HT1080 (cell line): ENCODE measurements at regions not wholly inside any gene's neighbourhood (a gene's known extent, or its start where the extent isn't known, plus 50 kb on each side); places are given as distances from the start of the nearest gene placed in this dataset. TPM values are rescaled to one million over a fixed set of nuclear protein-coding genes. Genes with fewer than 3 reads are reported as not detected.

Experiments used
- DNase-seq: peaks from one replicate; pipeline ENCODE4 v3.0.0-alpha.2; 2015; ENCODE audit warnings: low read depth
- small RNA-seq: library from RNA; depleted of rRNA; stranded (forward); fragments of <200 nt; gene quantifications from one replicate; pipeline ENCODE3, GENCODE V24; 2014

- DNase-seq = no peak
Observed at GRCh38 chr16:20175358-20175757, 101.7 kb upstream of the GPR139 start.

- DNase-seq = no peak
Observed at GRCh38 chr16:20167323-20167722, 93.6 kb upstream of the GPR139 start.

GRCh38 chr16:20166531-20167235, 93.0 kb upstream of the GPR139 start:
- peak; percentile 7 for DNase-seq

- no peak for DNase-seq
Observed at GRCh38 chr16:20153444-20153843, 79.8 kb upstream of the GPR139 start.

GRCh38 chr16:20147091-20147490, 73.4 kb upstream of the GPR139 start:
- DNase-seq = no peak

GRCh38 chr16:20141956-20142355, 68.3 kb upstream of the GPR139 start:
- DNase-seq = no peak

- DNase-seq = no peak
Observed at GRCh38 chr16:20137909-20138308, 64.2 kb upstream of the GPR139 start.

DNA sequence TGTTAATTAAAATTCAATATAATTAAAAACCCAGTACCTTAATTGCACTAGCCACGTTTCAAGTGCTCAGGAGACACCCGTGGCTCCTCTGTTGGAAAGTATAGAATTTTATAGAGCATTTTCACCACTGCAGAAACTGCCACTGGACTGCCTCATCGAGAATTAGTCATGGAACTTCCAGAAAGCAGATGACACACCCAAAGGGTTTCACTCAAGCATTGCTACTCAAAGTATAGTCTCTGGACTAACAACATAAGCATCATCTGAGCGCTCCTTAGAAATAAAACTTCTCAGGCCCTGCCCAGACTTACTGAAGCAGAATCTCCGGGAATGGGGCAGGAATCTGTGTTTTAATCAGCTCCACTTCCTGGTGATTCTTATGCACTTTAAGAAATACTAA, 63.5 kb upstream of the GPR139 start:
- DNase-seq = no peak

- DNase-seq = peak; percentile 23
Observed at GRCh38 chr16:20136446-20136968, 62.8 kb upstream of the GPR139 start.

DNA sequence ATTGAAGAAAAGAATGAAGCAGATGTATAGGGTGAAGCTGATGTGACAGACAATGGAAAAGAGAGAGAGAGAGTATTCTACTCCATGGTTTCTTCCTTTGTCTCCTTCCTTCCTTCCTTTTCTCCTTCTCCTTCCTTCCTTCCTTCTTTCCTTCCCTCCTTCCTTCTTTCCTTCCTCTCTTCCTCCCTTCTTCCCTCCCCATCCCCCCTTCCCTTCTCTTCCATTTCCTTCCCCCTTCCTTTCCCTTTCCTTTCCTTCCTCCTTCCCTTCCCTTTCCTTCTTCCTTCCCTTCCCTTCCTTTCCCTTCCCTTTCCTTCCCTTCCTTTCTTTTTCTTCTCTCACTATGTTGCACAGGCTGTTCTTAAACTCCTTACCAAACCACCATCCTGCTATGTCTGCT, 55.7 kb upstream of the GPR139 start:
- DNase-seq = no peak

Small RNA genes in the stretch of these regions (small RNA-seq; reads per million reads assigned to genes)
- gene SNRPEP3 = not detected
